A549 (cell line): ENCODE measurements at regions not wholly inside any gene's neighbourhood (a gene's known extent, or its start where the extent isn't known, plus 50 kb on each side); places are given as distances from the start of the nearest gene placed in this dataset.
A peak's percentile ranks its signal among the peaks of the same experiment; 100 is the strongest.

Source experiments
- ATAC-seq, 2 experiments: fragments of 200-7000 bp in 1 of 2; fragments of >200 bp in 1 of 2; cut with Nextera tagmentation in 1 of 2; cut with Tn5 transposase in 1 of 2; 3 replicates each; pipeline versions ENCODE4 v1.8.0 to v1.9.1; 2018 to 2020; ENCODE audit warnings: mild to moderate bottlenecking in 1 of 2, moderate library complexity in 1 of 2
- CTCF ChIA-PET: fragments of 300-600 bp; sonication (Branson Sonifier 250); formaldehyde crosslinking; extraction: SDS; loops from one replicate; lab custom pipeline; 2021; ENCODE audit warnings: antibody characterized with exemption, inconsistent platforms; lab: Yijun Ruan, JAX
- POLR2A ChIA-PET: fragments of 350-600 bp; formaldehyde crosslinking; extraction: SDS; loops from one replicate; lab custom pipeline; 2021; ENCODE audit warnings: antibody characterized with exemption, inconsistent platforms; lab: Yijun Ruan, JAX
- DNase-seq, 2 experiments: peaks; one replicate each; pipeline versions ENCODE4 v3.0.0 to v3.0.0-alpha.2; 2011 to 2016; ENCODE audit warnings: low read depth in 1 of 2, low spot score in 1 of 2
- FAIRE-seq: peaks from 2 replicates; lab custom pipeline; 2011; peaks lifted over from hg19 to GRCh38; lab: Jason Lieb, UNC
- H3K27ac ChIP-seq, 2 experiments: fragments of >200 bp; sonication (Bioruptor Twin); formaldehyde crosslinking; 3 replicates each; pipeline ENCODE4 v1.5.1; 2016 to 2017
- H3K4me1 ChIP-seq: fragments of >200 bp; sonication (Bioruptor Twin); formaldehyde crosslinking; 3 replicates; pipeline ENCODE4 v1.6.1; 2016
- H3K4me2 ChIP-seq: fragments of >200 bp; sonication (Bioruptor Twin); formaldehyde crosslinking; 3 replicates; pipeline ENCODE4 v1.6.1; 2016
- H3K4me3 ChIP-seq: fragments of >200 bp; sonication (Bioruptor Twin); formaldehyde crosslinking; 3 replicates; pipeline ENCODE4 v1.5.1; 2016
- H3K9me3 ChIP-seq: fragments of >200 bp; sonication (Bioruptor Twin); formaldehyde crosslinking; 3 replicates; pipeline ENCODE4 v1.6.1; 2016
- BCL3 ChIP-seq: fragments of >200 bp; sonication (Bioruptor Twin); formaldehyde crosslinking; IDR thresholded peaks from 3 replicates; pipeline ENCODE4 v1.6.1; 2016
- CBX2 ChIP-seq: fragments of 200-600 bp; sonication (generic); IDR thresholded peaks from 2 replicates; pipeline ENCODE4 v1.6.1; 2016; ENCODE audit warnings: low read depth, mild to moderate bottlenecking, borderline replicate concordance
- CBX8 ChIP-seq: fragments of 200-600 bp; sonication (generic); IDR thresholded peaks from 2 replicates; pipeline ENCODE4 v1.6.1; 2016
- CEBPB ChIP-seq, 2 experiments: fragments of >200 bp in 1 of 2; sonication (Bioruptor Twin) in 1 of 2; formaldehyde crosslinking in 1 of 2; IDR thresholded peaks; 2 replicates each; pipeline ENCODE4 v1.6.1; 2012 to 2016
- EHF ChIP-seq: fragments of 250-450 bp; sonication (Bioruptor Pico); IDR thresholded peaks from 2 replicates; pipeline ENCODE4 v1.5.0; 2020; ENCODE audit warnings: mild to moderate bottlenecking
- EHMT2 ChIP-seq: fragments of 200-600 bp; sonication (generic); IDR thresholded peaks from 2 replicates; pipeline ENCODE4 v1.6.1; 2016; ENCODE audit warnings: antibody characterized with exemption, low read depth, mild to moderate bottlenecking, moderate library complexity
- EP300 ChIP-seq, 2 experiments: fragments of >200 bp; sonication (Bioruptor Twin); formaldehyde crosslinking; IDR thresholded peaks; 2 replicates in 1 of 2; 3 replicates in 1 of 2; pipeline ENCODE4 v1.6.1; 2016 to 2017
- ESRRA ChIP-seq: fragments of 150-350 bp; IDR thresholded peaks from 2 replicates; pipeline ENCODE4 v1.6.1; 2014; ENCODE audit warnings: mild to moderate bottlenecking, low read length, borderline replicate concordance
- FOSL2 ChIP-seq, 2 experiments: fragments of 450-650 bp in 1 of 2; fragments of >200 bp in 1 of 2; sonication (Bioruptor Twin) in 1 of 2; formaldehyde crosslinking; IDR thresholded peaks; 2 replicates each; pipeline versions ENCODE4 v1.5.0 to v1.6.1; 2016 to 2020; ENCODE audit warnings: mild to moderate bottlenecking in 1 of 2, moderate library complexity in 1 of 2
- HEYL ChIP-seq: fragments of 250-450 bp; sonication (Bioruptor Pico); IDR thresholded peaks from 2 replicates; pipeline ENCODE4 v1.8.0; 2021; ENCODE audit warnings: mild to moderate bottlenecking, moderate library complexity
- HOXA7 ChIP-seq: fragments of 250-450 bp; sonication (Bioruptor Pico); IDR thresholded peaks from 2 replicates; pipeline ENCODE4 v1.5.0; 2020; ENCODE audit warnings: mild to moderate bottlenecking, moderate library complexity
- HOXB13 ChIP-seq: fragments of 250-450 bp; sonication (Bioruptor Pico); IDR thresholded peaks from 2 replicates; pipeline ENCODE4 v1.5.0; 2020; ENCODE audit warnings: low read depth, mild to moderate bottlenecking, moderate library complexity
- KDM5A ChIP-seq: fragments of 200-600 bp; sonication (generic); IDR thresholded peaks from 2 replicates; pipeline ENCODE4 v1.6.1; 2016; ENCODE audit warnings: antibody characterized with exemption, mild to moderate bottlenecking
- MYC ChIP-seq: IDR thresholded peaks from 2 replicates; pipeline ENCODE4 v1.6.1; 2012; ENCODE audit warnings: mild to moderate bottlenecking, inconsistent platforms, low read length, improper control_type of control experiment, borderline replicate concordance
- NPAS2 ChIP-seq: fragments of 250-450 bp; sonication (Bioruptor Pico); IDR thresholded peaks from 2 replicates; pipeline ENCODE4 v1.8.0; 2022; ENCODE audit warnings: mild to moderate bottlenecking, moderate library complexity, borderline replicate concordance
- NR3C1 ChIP-seq: fragments of >200 bp; sonication (Bioruptor Twin); formaldehyde crosslinking; IDR thresholded peaks from 3 replicates; pipeline ENCODE4 v1.6.1; 2017
- RNF2 ChIP-seq: fragments of 200-600 bp; sonication (generic); IDR thresholded peaks from 2 replicates; pipeline ENCODE4 v1.6.1; 2016; ENCODE audit warnings: low read depth, mild to moderate bottlenecking, antibody characterized with exemption, moderate library complexity, borderline replicate concordance
- SMC3 ChIP-seq: fragments of >200 bp; sonication (Bioruptor Twin); formaldehyde crosslinking; IDR thresholded peaks from 3 replicates; pipeline ENCODE4 v1.6.1; 2018; ENCODE audit warnings: inconsistent platforms
- SREBF2 ChIP-seq: fragments of 450-650 bp; IDR thresholded peaks from 2 replicates; pipeline ENCODE4 v1.6.1; 2014; ENCODE audit warnings: mild to moderate bottlenecking, moderate library complexity
- ZNF302 ChIP-seq: fragments of 250-450 bp; sonication (Bioruptor Pico); IDR thresholded peaks from 2 replicates; pipeline ENCODE4 v1.9.0; 2021; ENCODE audit warnings: inconsistent platforms, mild to moderate bottlenecking, moderate library complexity
- WGBS: methylation state at CpG from one replicate; pipeline ENCODE4 v1.1.6; 2017; ENCODE audit errors: missing lambda C conversion rate; 5-methylcytosine and 5-hydroxymethylcytosine counted together
- TF ChIP-seq, protein P1 (sequence below): IDR thresholded peaks from 2 replicates; pipeline ENCODE4 v1.6.1; 2012

- no peak for TF ChIP-seq EHF (CRISPR knock-in tag)
- TF ChIP-seq HOXA7 (CRISPR knock-in tag) = no peak
- TF ChIP-seq BCL3 = no peak
Measured at GRCh38 chr9:87359958-87360601, 137.6 kb upstream of the DAPK1 start (continued).

- ATAC-seq (no peak), DNase-seq (no peak), FAIRE-seq (no peak)
- H3K9me3 ChIP-seq = no peaks in the 10 kb centered on the region
- peaks cover 42% of the 10 kb centered on the region for H3K4me1 ChIP-seq
- H3K4me3 ChIP-seq = no peak overlapping the region
- POLR2A ChIA-PET = no interaction called here
- H3K27ac ChIP-seq = peak overlapping the region; percentile 92 to 97
- CTCF ChIA-PET = interaction anchor here (2.9 kb wide), 1 partner anchor 32 kb away, joined by 9 read pairs; no protein-coding TSS in a partner anchor
- TF ChIP-seq NR3C1 (no peak), NPAS2 (CRISPR knock-in tag) (no peak), SMC3 (no peak), CBX2 (no peak), CEBPB (IDR thresholded peaks at IDR 0.05) (no peak), ESRRA (no peak), EHMT2 (no peak), CBX8 (no peak), HOXB13 (CRISPR knock-in tag) (no peak), KDM5A (no peak), EP300 (IDR thresholded peaks at IDR 0.05) (no peak), SREBF2 (no peak), RNF2 (no peak)
- TF ChIP-seq, protein P1, sequence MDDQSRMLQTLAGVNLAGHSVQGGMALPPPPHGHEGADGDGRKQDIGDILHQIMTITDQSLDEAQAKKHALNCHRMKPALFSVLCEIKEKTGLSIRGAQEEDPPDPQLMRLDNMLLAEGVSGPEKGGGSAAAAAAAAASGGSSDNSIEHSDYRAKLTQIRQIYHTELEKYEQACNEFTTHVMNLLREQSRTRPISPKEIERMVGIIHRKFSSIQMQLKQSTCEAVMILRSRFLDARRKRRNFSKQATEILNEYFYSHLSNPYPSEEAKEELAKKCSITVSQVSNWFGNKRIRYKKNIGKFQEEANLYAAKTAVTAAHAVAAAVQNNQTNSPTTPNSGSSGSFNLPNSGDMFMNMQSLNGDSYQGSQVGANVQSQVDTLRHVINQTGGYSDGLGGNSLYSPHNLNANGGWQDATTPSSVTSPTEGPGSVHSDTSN = no peak
- H3K4me2 ChIP-seq = no peak overlapping the region
- 92% methylated on average over 9 of the region's 9 CpGs for WGBS
Measured at GRCh38 chr9:87370049-87370685, 127.5 kb upstream of the DAPK1 start.

DNA sequence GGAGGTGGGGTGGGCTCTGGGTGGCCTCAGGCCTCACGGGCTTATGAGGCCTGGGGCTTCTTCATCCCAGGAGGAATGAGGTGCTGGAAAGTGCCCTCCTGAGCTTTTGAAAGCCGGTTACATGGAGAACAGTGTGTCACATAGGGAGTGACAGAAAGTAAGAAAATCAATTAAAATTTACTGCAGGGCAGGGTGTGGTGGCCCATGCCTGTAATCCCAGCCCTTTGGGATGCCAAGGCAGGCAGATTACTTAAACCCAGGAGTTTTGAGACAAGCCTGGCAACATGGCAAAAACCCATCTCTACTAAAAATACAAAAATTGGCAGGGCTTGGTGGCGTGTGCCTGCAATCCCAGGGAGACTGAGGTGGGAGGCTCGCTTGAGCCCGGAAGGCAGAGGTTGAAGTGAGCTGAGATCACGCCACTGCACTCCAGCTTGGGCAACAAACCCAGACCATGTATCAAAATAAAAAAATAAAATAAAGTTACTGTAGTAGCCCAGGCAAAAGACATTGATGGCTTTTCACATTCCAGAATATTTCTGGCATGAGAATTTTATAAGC, 125.8 kb upstream of the DAPK1 start:
- Histone ChIP-seq H3K9me3 (no peaks in the 10 kb centered on the region), H3K4me3 (no peak overlapping the region), H3K4me2 (peak overlapping the region; percentile 65), H3K27ac (peak overlapping the region; percentile 92 to 97), H3K4me1 (peaks cover 60% of the 10 kb centered on the region)
- peak in 1 of 2 experiments; percentile 35; a peak in 3 of 6 replicates for ATAC-seq
- ChIA-PET CTCF (interaction anchor here (0.9 to 1.2 kb wide), 3 partner anchors 31 to 47 kb away, joined by 3 to 5 read pairs (median 3); no protein-coding TSS in a partner anchor), POLR2A (interaction anchor here (1.2 kb wide), 1 partner anchor 15 kb away, joined by 4 read pairs; no protein-coding TSS in a partner anchor)
- DNase-seq = no peak
- TF ChIP-seq FOSL2 (IDR thresholded peaks at IDR 0.05) (no peak), FOSL2 (CRISPR knock-in tag; IDR thresholded peaks at IDR 0.05) (no peak), MYC (0 out of 2 replicates have a peak, but pooled peaks have one; percentile 15), NPAS2 (CRISPR knock-in tag) (no peak), ZNF302 (CRISPR knock-in tag) (peak; percentile 79), HOXB13 (CRISPR knock-in tag) (peak; percentile 71; the same call in 1 of the 2 replicates), HEYL (0 out of 2 replicates have a peak, but pooled peaks have one; percentile 32)
- WGBS = 21% methylated on average over 6 of the region's 6 CpGs
- FAIRE-seq = no peak
